K562 (cell line): ENCODE measurements at regions not wholly inside any gene's neighbourhood (a gene's known extent, or its start where the extent isn't known, plus 50 kb on each side); places are given as distances from the start of the nearest gene placed in this dataset.
"Not testable (repeated sequence)": the region's sequence is repeated elsewhere in the genome, so short reads cannot be mapped to it uniquely, and the experiment has no call there.

Experiments
- ATAC-seq: fragments of 200-7000 bp; cut with Tn5 transposase; 3 replicates; pipeline ENCODE4 v1.9.1; 2020; ENCODE audit warnings: moderate library complexity
- BruUV-seq: library from RNA; stranded (reverse); fragments of 400-500 nt; replicated peaks from 2 replicates; lab custom pipeline; 2021; lab: Mats Ljungman, UMichigan
- CTCF ChIA-PET: fragments of 300-600 bp; formaldehyde crosslinking; extraction: SDS; loops from one replicate; lab custom pipeline; 2021; ENCODE audit warnings: low intra/inter-chr PET ratio; lab: Yijun Ruan, JAX
- POLR2A ChIA-PET: fragments of 300-600, 350-650 bp; sonication (Branson Sonifier 250); formaldehyde crosslinking; extraction: SDS; loops from one replicate; lab custom pipeline; 2021; ENCODE audit warnings: antibody characterized with exemption, inconsistent platforms; lab: Yijun Ruan, JAX
- DNase-seq, 4 experiments: peaks; one replicate each; pipeline versions ENCODE4 v3.0.0 to v3.0.0-alpha.2; 2011 to 2018; ENCODE audit warnings: low spot score in 3 of 4, mixed read lengths in 3 of 4; ENCODE audit errors: extremely low read depth in 1 of 4
- FAIRE-seq: peaks from 2 replicates; lab custom pipeline; 2011; peaks lifted over from hg19 to GRCh38; lab: Jason Lieb, UNC
- H2AFZ ChIP-seq: 2 replicates; pipeline ENCODE4 v1.6.0; 2011; ENCODE audit warnings: low read depth, low read length, control low read depth, inconsistent platforms
- H3K27ac ChIP-seq: fragments of 200-600 bp; 3 replicates; pipeline ENCODE4 v1.8.0; 2011; ENCODE audit warnings: low read depth, mild to moderate bottlenecking, control low read depth, inconsistent platforms, low read length, moderate library complexity, mixed read lengths; ENCODE audit errors: extremely low read depth
- H3K27me3 ChIP-seq, 2 experiments: fragments of 300-600 bp in 1 of 2; 2 replicates in 1 of 2; 3 replicates in 1 of 2; pipeline versions ENCODE4 v1.6.0 to v1.8.0; 2011; ENCODE audit warnings: inconsistent platforms in 2 of 2, low read length in 2 of 2, mild to moderate bottlenecking in 1 of 2, mixed read lengths in 1 of 2, moderate library complexity in 1 of 2; ENCODE audit not compliant: control insufficient read depth in 2 of 2, insufficient read depth in 2 of 2
- H3K36me3 ChIP-seq: fragments of 300-600 bp; 3 replicates; pipeline ENCODE4 v1.8.0; 2011; ENCODE audit warnings: mild to moderate bottlenecking, low read length, inconsistent platforms; ENCODE audit not compliant: control insufficient read depth, insufficient read depth
- H3K4me1 ChIP-seq, 2 experiments: fragments of 200-600 bp in 1 of 2; replicated peaks in 1 of 2; 2 replicates in 1 of 2; 3 replicates in 1 of 2; pipeline versions ENCODE4 v1.5.1 to v1.8.0; 2011; ENCODE audit warnings: inconsistent platforms in 2 of 2, low read length in 2 of 2, mild to moderate bottlenecking in 1 of 2, mixed read lengths in 1 of 2, moderate library complexity in 1 of 2; ENCODE audit not compliant: control insufficient read depth in 2 of 2, insufficient read depth in 2 of 2
- H3K4me2 ChIP-seq: 2 replicates; pipeline ENCODE4 v1.6.1; 2011; ENCODE audit warnings: low read length, control low read depth, inconsistent platforms, mixed read lengths; ENCODE audit not compliant: insufficient read depth
- H3K4me3 ChIP-seq: fragments of 200-600 bp; sonication (generic), shearing (Covaris generic); 2 replicates; pipeline ENCODE4 v1.5.1; 2016; ENCODE audit warnings: control low read depth, inconsistent platforms
- H3K79me2 ChIP-seq: fragments of 200-600 bp; 3 replicates; pipeline ENCODE4 v1.8.0; 2011; ENCODE audit warnings: low read length, inconsistent platforms; ENCODE audit not compliant: control insufficient read depth, insufficient read depth
- H3K9ac ChIP-seq, 2 experiments: 2 replicates each; pipeline versions ENCODE4 v1.6.0 to v1.6.1; 2011; ENCODE audit warnings: low read depth in 2 of 2, low read length in 2 of 2, control low read depth in 1 of 2, inconsistent platforms in 1 of 2, mild to moderate bottlenecking in 1 of 2, mixed read lengths in 1 of 2; ENCODE audit not compliant: insufficient read depth in 1 of 2
- H3K9me1 ChIP-seq: one replicate; pipeline ENCODE4 v1.6.0; 2011; ENCODE audit warnings: inconsistent platforms, mild to moderate bottlenecking, low read length, moderate library complexity; ENCODE audit not compliant: control insufficient read depth, insufficient read depth
- H3K9me3 ChIP-seq: replicated peaks from 2 replicates; pipeline ENCODE4 v1.5.1; 2011; ENCODE audit warnings: low read depth, low read length, inconsistent platforms; ENCODE audit not compliant: control insufficient read depth, insufficient read depth
- H4K20me1 ChIP-seq: replicated peaks from 2 replicates; pipeline ENCODE4 v1.6.1; 2011; ENCODE audit warnings: low read length, inconsistent platforms, mixed read lengths; ENCODE audit not compliant: control insufficient read depth, insufficient read depth
- DMBX1 ChIP-seq: fragments of 250-450 bp; sonication (Bioruptor Pico); IDR thresholded peaks from 2 replicates; pipeline ENCODE4 v1.8.0; 2022; ENCODE audit warnings: inconsistent platforms, mild to moderate bottlenecking, moderate library complexity, borderline replicate concordance
- FOXK1 ChIP-seq: sonication (generic); formaldehyde crosslinking; IDR thresholded peaks from 2 replicates; pipeline ENCODE4 v1.8.0; 2022; ENCODE audit warnings: missing genetic modification reagents, mild to moderate bottlenecking, borderline replicate concordance
- WGBS: fragments of 100-300 bp; shearing (Covaris generic); methylation state at CpG from one replicate; pipeline ENCODE4 v1.1.6; 2016; ENCODE audit warnings: low coverage, mixed read lengths; ENCODE audit not compliant: insufficient coverage; ENCODE audit errors: missing lambda C conversion rate; 5-methylcytosine and 5-hydroxymethylcytosine counted together
- in situ Hi-C: fragments of 300-500 bp; cut with MboI; formaldehyde crosslinking; loops from 4 replicates; pipeline ENCODE4 v1.15.0; 2018; ENCODE audit warnings: inconsistent platforms, mixed read lengths
- intact Hi-C: fragments of 100-400 bp; cut with micrococcal nuclease; formaldehyde crosslinking; loops from 2 replicates; pipeline ENCODE4 v1.14.2; 2022

GRCh38 chr2:146978577-146979555 is 866.0 kb upstream of the ACVR2A start (continued):
- TF ChIP-seq FOXK1 (CRISPR knock-in tag) (no peak), DMBX1 (no peak)

GRCh38 chr2:146970981-146971380 is 873.8 kb upstream of the ACVR2A start:
- H3K9me3 ChIP-seq, DNase-seq, H3K79me2 ChIP-seq, in situ Hi-C loops, H2AFZ ChIP-seq, H3K9me1 ChIP-seq, H3K27ac ChIP-seq, H3K4me3 ChIP-seq, H3K27me3 ChIP-seq, H3K4me2 ChIP-seq, POLR2A ChIA-PET, H3K9ac ChIP-seq, ATAC-seq, intact Hi-C loops, CTCF ChIA-PET, FAIRE-seq, BruUV-seq, H4K20me1 ChIP-seq, H3K4me1 ChIP-seq, H3K36me3 ChIP-seq: not testable (repeated sequence)
- 0% methylated on average over 4 of the region's 4 CpGs for WGBS

- DNase-seq, H3K9ac ChIP-seq, H4K20me1 ChIP-seq, H3K27me3 ChIP-seq, POLR2A ChIA-PET, BruUV-seq, FAIRE-seq, ATAC-seq, H3K9me1 ChIP-seq, in situ Hi-C loops, CTCF ChIA-PET, H3K4me1 ChIP-seq, H3K4me3 ChIP-seq, H3K36me3 ChIP-seq, H3K79me2 ChIP-seq, intact Hi-C loops, H3K27ac ChIP-seq, H3K4me2 ChIP-seq, H3K9me3 ChIP-seq, H2AFZ ChIP-seq: not testable (repeated sequence)
- 0% methylated on average over 3 of the region's 3 CpGs for WGBS
These were observed 875.1 kb upstream of the ACVR2A start for GRCh38 chr2:146969703-146970102.
